ENCODE measurements at regions not wholly inside any gene's neighbourhood (a gene's known extent, or its start where the extent isn't known, plus 50 kb on each side); places are given as distances from the start of the nearest gene placed in this dataset.

DNA sequence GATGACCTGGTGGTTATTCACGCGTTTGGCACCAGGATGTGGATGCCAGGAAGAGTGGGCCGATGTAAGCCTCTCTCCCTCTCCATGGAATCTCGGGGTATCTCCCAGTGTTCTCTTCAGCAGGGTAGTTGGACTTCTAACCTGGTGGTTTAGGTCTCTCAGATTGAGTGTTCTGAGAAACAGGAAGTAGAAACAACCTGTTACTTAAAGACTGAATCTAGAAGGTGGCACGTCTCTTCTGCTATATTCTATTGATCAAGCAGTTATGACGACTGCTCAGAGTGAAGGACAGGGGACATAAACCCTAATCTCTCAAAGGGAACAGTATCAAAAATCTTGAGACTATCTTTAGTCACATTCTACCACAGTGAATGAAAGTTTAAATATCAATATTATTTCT is 918.7 kb upstream of the PIK3C3 start:
- TF ChIP-seq, protein P1, sequence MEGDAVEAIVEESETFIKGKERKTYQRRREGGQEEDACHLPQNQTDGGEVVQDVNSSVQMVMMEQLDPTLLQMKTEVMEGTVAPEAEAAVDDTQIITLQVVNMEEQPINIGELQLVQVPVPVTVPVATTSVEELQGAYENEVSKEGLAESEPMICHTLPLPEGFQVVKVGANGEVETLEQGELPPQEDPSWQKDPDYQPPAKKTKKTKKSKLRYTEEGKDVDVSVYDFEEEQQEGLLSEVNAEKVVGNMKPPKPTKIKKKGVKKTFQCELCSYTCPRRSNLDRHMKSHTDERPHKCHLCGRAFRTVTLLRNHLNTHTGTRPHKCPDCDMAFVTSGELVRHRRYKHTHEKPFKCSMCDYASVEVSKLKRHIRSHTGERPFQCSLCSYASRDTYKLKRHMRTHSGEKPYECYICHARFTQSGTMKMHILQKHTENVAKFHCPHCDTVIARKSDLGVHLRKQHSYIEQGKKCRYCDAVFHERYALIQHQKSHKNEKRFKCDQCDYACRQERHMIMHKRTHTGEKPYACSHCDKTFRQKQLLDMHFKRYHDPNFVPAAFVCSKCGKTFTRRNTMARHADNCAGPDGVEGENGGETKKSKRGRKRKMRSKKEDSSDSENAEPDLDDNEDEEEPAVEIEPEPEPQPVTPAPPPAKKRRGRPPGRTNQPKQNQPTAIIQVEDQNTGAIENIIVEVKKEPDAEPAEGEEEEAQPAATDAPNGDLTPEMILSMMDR (IDR thresholded peaks at IDR 0.05): no peak
- TF ChIP-seq POLR2A (IDR thresholded peaks at IDR 0.05): no peak

All from Peyer's patch (tissue), 4 donors.